ENCODE measurements at regions not wholly inside any gene's neighbourhood (a gene's known extent, or its start where the extent isn't known, plus 50 kb on each side); places are given as distances from the start of the nearest gene placed in this dataset.

GRCh38 chr3:163745204-163745603 is 1333.1 kb downstream of the SI start:
- TF ChIP-seq CTCF (IDR thresholded peaks at IDR 0.05; ENCODE audit: low read depth, low read length, poor library complexity, severe bottlenecking) (no peak), EZH2phosphoT487 (IDR thresholded peaks at IDR 0.05; ENCODE audit: borderline replicate concordance, low read length) (no peak)

All from DOHH2 (cell line).